ENCODE measurements at regions not wholly inside any gene's neighbourhood (a gene's known extent, or its start where the extent isn't known, plus 50 kb on each side); places are given as distances from the start of the nearest gene placed in this dataset.
"Not testable (repeated sequence)": the region's sequence is repeated elsewhere in the genome, so short reads cannot be mapped to it uniquely, and the experiment has no call there.

GRCh38 chr22:26762503-26763472 lies 105.4 kb downstream of the MIAT start:
- no peaks in the 10 kb centered on the region for H3K27me3 ChIP-seq (ENCODE audit: control insufficient read depth, insufficient read depth, low read length)
- H3K36me3 ChIP-seq (replicated peaks; ENCODE audit: control insufficient read depth, insufficient read depth, low read length), result no peaks in the 10 kb centered on the region
- DNase-seq, result no peak
- no peak overlapping the region for H3K4me3 ChIP-seq (ENCODE audit: insufficient read depth, low read depth, low read length)

GRCh38 chr22:26763633-26764361 lies 106.4 kb downstream of the MIAT start:
- Histone ChIP-seq H3K27me3 (ENCODE audit: control insufficient read depth, insufficient read depth, low read length) (no peaks in the 10 kb centered on the region), H3K36me3 (replicated peaks; ENCODE audit: control insufficient read depth, insufficient read depth, low read length) (no peaks in the 10 kb centered on the region), H3K4me3 (ENCODE audit: insufficient read depth, low read depth, low read length) (no peak overlapping the region)
- no peak for DNase-seq

GRCh38 chr22:26766510-26767350 lies 109.3 kb downstream of the MIAT start:
- Histone ChIP-seq H3K27me3 (ENCODE audit: control insufficient read depth, insufficient read depth, low read length) (no peaks in the 10 kb centered on the region), H3K4me3 (ENCODE audit: insufficient read depth, low read depth, low read length) (no peak overlapping the region), H3K36me3 (replicated peaks; ENCODE audit: control insufficient read depth, insufficient read depth, low read length) (no peaks in the 10 kb centered on the region)
- DNase-seq, result no peak

GRCh38 chr22:26767351-26768155 lies 110.2 kb downstream of the MIAT start:
- Histone ChIP-seq H3K4me3 (ENCODE audit: insufficient read depth, low read depth, low read length) (no peak overlapping the region), H3K27me3 (ENCODE audit: control insufficient read depth, insufficient read depth, low read length) (no peaks in the 10 kb centered on the region)
- DNase-seq, result no peak

GRCh38 chr22:26768156-26768515 lies 110.7 kb downstream of the MIAT start:
- Histone ChIP-seq H3K36me3 (replicated peaks; ENCODE audit: control insufficient read depth, insufficient read depth, low read length) (no peaks in the 10 kb centered on the region), H3K4me3 (ENCODE audit: insufficient read depth, low read depth, low read length) (no peak overlapping the region), H3K27me3 (ENCODE audit: control insufficient read depth, insufficient read depth, low read length) (no peaks in the 10 kb centered on the region)
- DNase-seq, result no peak

More at GRCh38 chr22:26767351-26768155, 110.2 kb downstream of the MIAT start:
- H3K36me3 ChIP-seq (replicated peaks; ENCODE audit: control insufficient read depth, insufficient read depth, low read length), result no peaks in the 10 kb centered on the region

GRCh38 chr22:26768952-26769351 lies 111.6 kb downstream of the MIAT start:
- H3K36me3 ChIP-seq (replicated peaks; ENCODE audit: control insufficient read depth, insufficient read depth, low read length), result no peaks in the 10 kb centered on the region
- no peaks in the 10 kb centered on the region for H3K27me3 ChIP-seq (ENCODE audit: control insufficient read depth, insufficient read depth, low read length)
- no peak for DNase-seq
- H3K4me3 ChIP-seq (ENCODE audit: insufficient read depth, low read depth, low read length), result no peak overlapping the region

GRCh38 chr22:26769663-26770062 lies 112.3 kb downstream of the MIAT start:
- Histone ChIP-seq H3K36me3 (replicated peaks; ENCODE audit: control insufficient read depth, insufficient read depth, low read length) (no peaks in the 10 kb centered on the region), H3K27me3 (ENCODE audit: control insufficient read depth, insufficient read depth, low read length) (no peaks in the 10 kb centered on the region), H3K4me3 (ENCODE audit: insufficient read depth, low read depth, low read length) (no peak overlapping the region)
- DNase-seq, result no peak

GRCh38 chr22:26770624-26771023 lies 113.2 kb downstream of the MIAT start:
- no peak for DNase-seq
- no peaks in the 10 kb centered on the region for H3K27me3 ChIP-seq (ENCODE audit: control insufficient read depth, insufficient read depth, low read length)
- no peak overlapping the region for H3K4me3 ChIP-seq (ENCODE audit: insufficient read depth, low read depth, low read length)
- H3K36me3 ChIP-seq (replicated peaks; ENCODE audit: control insufficient read depth, insufficient read depth, low read length), result no peaks in the 10 kb centered on the region

GRCh38 chr22:26773054-26773453 lies 115.7 kb downstream of the MIAT start:
- not testable (repeated sequence) for DNase-seq; H3K27me3 ChIP-seq (ENCODE audit: control insufficient read depth, insufficient read depth, low read length); H3K4me3 ChIP-seq (ENCODE audit: insufficient read depth, low read depth, low read length); H3K36me3 ChIP-seq (replicated peaks; ENCODE audit: control insufficient read depth, insufficient read depth, low read length)

- DNase-seq, result no peak
- no peak overlapping the region for H3K4me3 ChIP-seq (ENCODE audit: insufficient read depth, low read depth, low read length)
- peaks cover 3% of the 10 kb centered on the region; the same call in 1 of the 2 replicates for H3K27me3 ChIP-seq (ENCODE audit: control insufficient read depth, insufficient read depth, low read length)
- no peaks in the 10 kb centered on the region for H3K36me3 ChIP-seq (replicated peaks; ENCODE audit: control insufficient read depth, insufficient read depth, low read length)
Observed at GRCh38 chr22:26775394-26775793, 118.0 kb downstream of the MIAT start.

GRCh38 chr22:26777156-26777801 lies 119.9 kb downstream of the MIAT start:
- Histone ChIP-seq H3K36me3 (replicated peaks; ENCODE audit: control insufficient read depth, insufficient read depth, low read length) (no peaks in the 10 kb centered on the region), H3K27me3 (ENCODE audit: control insufficient read depth, insufficient read depth, low read length) (peaks cover 3% of the 10 kb centered on the region; the same call in 1 of the 2 replicates), H3K4me3 (ENCODE audit: insufficient read depth, low read depth, low read length) (no peak overlapping the region)
- DNase-seq, result peak; percentile 66

GRCh38 chr22:26778372-26778771 lies 121.0 kb downstream of the MIAT start:
- Histone ChIP-seq H3K36me3 (replicated peaks; ENCODE audit: control insufficient read depth, insufficient read depth, low read length) (no peaks in the 10 kb centered on the region), H3K27me3 (ENCODE audit: control insufficient read depth, insufficient read depth, low read length) (peaks cover 3% of the 10 kb centered on the region; the same call in 1 of the 2 replicates), H3K4me3 (ENCODE audit: insufficient read depth, low read depth, low read length) (no peak overlapping the region)
- DNase-seq, result no peak

GRCh38 chr22:26779108-26779507 lies 121.7 kb downstream of the MIAT start:
- H3K4me3 ChIP-seq (ENCODE audit: insufficient read depth, low read depth, low read length), result no peak overlapping the region
- H3K27me3 ChIP-seq (ENCODE audit: control insufficient read depth, insufficient read depth, low read length), result peaks cover 3% of the 10 kb centered on the region; the same call in 1 of the 2 replicates
- no peak for DNase-seq
- no peaks in the 10 kb centered on the region for H3K36me3 ChIP-seq (replicated peaks; ENCODE audit: control insufficient read depth, insufficient read depth, low read length)

Measured in H7 (cell line).